Retinal pigment epithelial cell (primary cell): ENCODE measurements at regions not wholly inside any gene's neighbourhood (a gene's known extent, or its start where the extent isn't known, plus 50 kb on each side); places are given as distances from the start of the nearest gene placed in this dataset.

Experiments used
- DNase-seq: peaks from one replicate; pipeline ENCODE4 v3.0.0-alpha.2; 2010; ENCODE audit warnings: low read depth
- H3K4me3 ChIP-seq: 2 replicates; pipeline ENCODE4 v1.5.1; 2011; ENCODE audit warnings: mild to moderate bottlenecking, low read length, control low read depth, moderate library complexity
- CTCF ChIP-seq: conservative IDR thresholded peaks from 2 replicates; pipeline ENCODE4 v1.5.1; 2011; ENCODE audit warnings: low read depth, low read length, control low read depth, inconsistent platforms

DNA sequence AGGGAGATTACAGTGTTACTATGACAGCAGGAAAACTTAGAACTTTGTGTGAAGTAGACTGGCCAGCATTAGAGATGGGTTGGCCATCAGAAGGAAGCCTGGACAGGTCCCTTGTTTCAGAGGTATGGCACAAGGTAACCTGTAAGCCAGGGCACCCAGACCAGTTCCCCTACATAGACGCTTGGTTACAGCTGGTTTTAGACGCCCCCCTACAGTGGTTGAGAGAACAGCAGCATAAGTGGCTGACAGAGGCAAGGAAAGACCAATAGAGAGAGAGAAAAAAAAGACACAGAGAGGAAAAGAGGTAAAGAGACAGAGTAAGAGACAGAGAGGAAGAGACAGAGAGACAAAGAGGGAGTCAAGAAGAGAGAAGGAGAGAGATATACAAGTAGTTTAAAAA is 144.5 kb downstream of the GC start:
- no peak for TF ChIP-seq CTCF
- peak; percentile 60 for DNase-seq
- no peak overlapping the region for H3K4me3 ChIP-seq

DNA sequence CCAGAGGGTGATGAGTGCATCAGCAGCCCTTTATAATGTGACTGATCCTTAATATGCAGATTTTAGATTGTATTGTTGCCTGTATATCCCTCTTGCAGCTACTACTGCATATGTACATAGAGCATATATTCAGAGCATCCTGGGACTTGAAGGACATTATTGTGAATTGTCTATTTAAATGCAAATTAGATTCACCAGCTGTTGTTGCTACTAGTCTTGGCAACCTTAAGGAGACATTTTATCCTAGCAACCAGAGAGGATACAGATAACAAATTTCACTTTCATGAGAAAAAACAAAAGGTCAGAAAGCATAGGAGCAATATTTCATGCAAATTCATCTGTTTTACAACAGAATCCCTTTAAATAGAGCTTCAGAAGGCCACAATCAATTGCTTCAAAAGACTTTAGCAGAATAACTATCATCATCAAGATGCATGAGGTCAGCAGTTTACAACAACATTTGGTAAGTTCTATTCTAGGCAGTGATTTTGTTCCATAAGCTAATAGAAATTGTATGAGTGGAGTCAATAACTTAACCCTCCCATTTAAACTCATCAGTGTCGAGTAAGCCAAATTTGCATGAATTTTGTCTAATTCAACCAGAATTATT is 148.6 kb downstream of the GC start:
- DNase-seq = no peak
- no peak overlapping the region for H3K4me3 ChIP-seq
- TF ChIP-seq CTCF = no peak

DNA sequence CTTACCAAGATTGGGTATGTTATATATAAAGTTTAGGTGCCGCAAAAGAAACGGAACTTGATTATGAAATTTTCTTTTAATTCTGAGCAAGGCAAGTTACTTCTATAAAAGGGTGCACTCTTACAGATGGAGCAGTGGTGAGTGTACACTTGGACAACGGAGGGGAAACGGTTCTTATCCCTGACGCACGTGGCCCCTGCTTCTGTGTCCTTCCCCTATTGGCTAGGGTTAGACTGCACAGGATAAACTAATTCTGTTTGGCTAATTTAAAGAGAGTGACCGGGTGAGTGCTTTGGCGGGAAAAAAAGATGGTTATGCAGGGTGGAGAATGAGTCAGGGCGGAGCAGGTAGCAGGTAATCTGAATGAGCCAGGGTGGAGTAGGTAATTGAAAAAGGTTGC is 149.5 kb downstream of the GC start:
- TF ChIP-seq CTCF = no peak

GRCh38 chr4:71630803-71631202 is 153.1 kb downstream of the GC start:
- DNase-seq = no peak

More for the DNA sequence above, 149.5 kb downstream of the GC start:
- H3K4me3 ChIP-seq = no peak overlapping the region
- no peak for DNase-seq

DNA sequence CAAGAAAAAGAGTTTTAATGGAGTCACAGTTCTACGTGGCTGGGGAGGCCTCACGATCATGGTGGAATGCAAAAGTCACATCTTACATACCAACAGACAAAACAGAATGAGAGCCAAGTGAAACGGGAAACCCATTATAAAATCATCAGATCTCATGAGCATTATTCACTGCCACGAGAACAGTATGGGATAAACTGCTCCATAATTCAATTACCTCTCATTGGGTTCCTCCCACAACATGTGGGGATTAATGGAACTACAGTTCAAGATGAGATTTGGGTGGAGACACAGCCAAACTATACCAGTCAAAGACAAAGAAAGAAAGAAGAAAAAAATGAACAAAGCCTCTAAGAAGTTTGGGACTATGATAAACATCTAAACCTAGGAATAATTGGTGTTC is 158.9 kb downstream of the GC start:
- H3K4me3 ChIP-seq = no peak overlapping the region
- TF ChIP-seq CTCF = no peak
- no peak for DNase-seq

More at GRCh38 chr4:71630803-71631202, 153.1 kb downstream of the GC start:
- TF ChIP-seq CTCF = no peak
- H3K4me3 ChIP-seq = no peak overlapping the region
